Lung (tissue), 11 donors: ENCODE measurements at regions not wholly inside any gene's neighbourhood (a gene's known extent, or its start where the extent isn't known, plus 50 kb on each side); places are given as distances from the start of the nearest gene placed in this dataset.
"Not testable (repeated sequence)": the region's sequence is repeated elsewhere in the genome, so short reads cannot be mapped to it uniquely, and the experiment has no call there.

ENCODE experiments used
- ATAC-seq: fragments of 200-7000 bp; cut with Tn5 transposase; one replicate; pipeline ENCODE4 v1.9.1; 2020; ENCODE audit warnings: moderate number of reproducible peaks; ENCODE audit not compliant: insufficient read depth, low FRiP score
- DNase-seq, 3 donors: peaks; one replicate each; pipeline ENCODE4 v3.0.0-alpha.2; 2013 to 2017
- H3K27ac ChIP-seq, 2 donors: one replicate each; pipeline ENCODE4 v1.5.1; 2013; ENCODE audit warnings: mild to moderate bottlenecking in 2 of 2, moderate library complexity in 2 of 2, control low read depth in 1 of 2, inconsistent platforms in 1 of 2, low read depth in 1 of 2, low read length in 1 of 2
- H3K27me3 ChIP-seq, 3 donors: one replicate each; pipeline ENCODE4 v1.5.1; 2013; ENCODE audit warnings: low read length in 2 of 3; ENCODE audit not compliant: control insufficient read depth in 3 of 3, insufficient read depth in 3 of 3
- H3K36me3 ChIP-seq, 4 donors: one replicate each; pipeline ENCODE4 v1.5.1; 2013; ENCODE audit warnings: low read length in 4 of 4, mild to moderate bottlenecking in 1 of 4, moderate library complexity in 1 of 4; ENCODE audit not compliant: control insufficient read depth in 4 of 4, insufficient read depth in 4 of 4
- H3K4me1 ChIP-seq, 5 donors: one replicate each; pipeline ENCODE4 v1.5.1; 2013; ENCODE audit warnings: low read length in 5 of 5, mild to moderate bottlenecking in 2 of 5, moderate library complexity in 1 of 5; ENCODE audit not compliant: control insufficient read depth in 5 of 5, insufficient read depth in 5 of 5
- H3K4me3 ChIP-seq: one replicate; pipeline ENCODE4 v1.5.1; 2013; ENCODE audit warnings: mild to moderate bottlenecking, control low read depth, moderate library complexity
- H3K9ac ChIP-seq, 2 donors: one replicate each; pipeline ENCODE4 v1.5.1; 2013; ENCODE audit warnings: low read length in 2 of 2, control low read depth in 1 of 2; ENCODE audit not compliant: insufficient read depth in 1 of 2
- H3K9me3 ChIP-seq, 4 donors: one replicate each; pipeline ENCODE4 v1.5.1; 2013; ENCODE audit warnings: low read length in 3 of 4, mild to moderate bottlenecking in 1 of 4, moderate library complexity in 1 of 4; ENCODE audit not compliant: control insufficient read depth in 4 of 4, insufficient read depth in 3 of 4
- CTCF ChIP-seq: IDR thresholded peaks from 2 replicates; pipeline ENCODE4 v1.5.1; 2012; ENCODE audit warnings: mild to moderate bottlenecking; ENCODE audit errors: control extremely low read depth, extremely low read depth
- WGBS, 2 donors: extraction: QIAGEN DNeasy Blood & Tissue Kit; methylation state at CpG; one replicate each; pipeline ENCODE4 v1.1.7; 2013; 5-methylcytosine and 5-hydroxymethylcytosine counted together
- donor health status: control.
- donor health status: control.
- donor health status: Bipolar disorder and iron deficiency.
- donor health status: healthy.
- donor health status: DM: yes; HTN: yes; CAD: no.

- peaks cover 0 to 3% (median 0%) of the 10 kb centered on the region in 5 donors for H3K4me1 ChIP-seq
- no peaks in the 10 kb centered on the region for H3K27me3 ChIP-seq
- no peaks in the 10 kb centered on the region for H3K9me3 ChIP-seq
- no peak overlapping the region for H3K9ac ChIP-seq
- H3K4me3 ChIP-seq: no peak overlapping the region
- WGBS, 2 donors: 94 to 96% methylated on average over 13 of the region's 13 CpGs
- DNase-seq: no peak
- H3K27ac ChIP-seq: no peak overlapping the region
- H3K36me3 ChIP-seq: no peaks in the 10 kb centered on the region
- TF ChIP-seq CTCF: no peak
- no peak for ATAC-seq
Measured at GRCh38 chr2:8333177-8333831, 348.6 kb upstream of the ID2 start.

- not testable (repeated sequence) for H3K27ac ChIP-seq, H3K4me1 ChIP-seq, H3K9me3 ChIP-seq, DNase-seq, H3K27me3 ChIP-seq, H3K36me3 ChIP-seq, H3K4me3 ChIP-seq, ATAC-seq, H3K9ac ChIP-seq
- WGBS, 2 donors: 83% methylated on average over 5 of the region's 5 CpGs
Measured at GRCh38 chr2:8333832-8334187, 348.0 kb upstream of the ID2 start.

- H3K27ac ChIP-seq: no peak overlapping the region
- peaks cover 0 to 3% (median 0%) of the 10 kb centered on the region in 5 donors for H3K4me1 ChIP-seq
- H3K9me3 ChIP-seq: no peaks in the 10 kb centered on the region
- H3K4me3 ChIP-seq: no peak overlapping the region
- 51 to 66% methylated on average over 12 of the region's 12 CpGs for WGBS, 2 donors
- no peaks in the 10 kb centered on the region for H3K27me3 ChIP-seq
- DNase-seq: no peak
- no peaks in the 10 kb centered on the region for H3K36me3 ChIP-seq
- H3K9ac ChIP-seq: no peak overlapping the region
- TF ChIP-seq CTCF: no peak
- no peak for ATAC-seq
Measured at GRCh38 chr2:8334866-8335325, 347.0 kb upstream of the ID2 start.

GRCh38 chr2:8335801-8336200 lies 346.1 kb upstream of the ID2 start:
- no peaks in the 10 kb centered on the region for H3K9me3 ChIP-seq
- no peaks in the 10 kb centered on the region for H3K4me1 ChIP-seq
- ATAC-seq (no peak), DNase-seq (no peak)
- H3K4me3 ChIP-seq: no peak overlapping the region
- H3K27me3 ChIP-seq: no peaks in the 10 kb centered on the region
- no peak for TF ChIP-seq CTCF
- H3K27ac ChIP-seq: no peak overlapping the region
- no peaks in the 10 kb centered on the region for H3K36me3 ChIP-seq
- no peak overlapping the region for H3K9ac ChIP-seq
- 89 to 94% methylated on average over 8 of the region's 8 CpGs for WGBS, 2 donors
